ENCODE measurements at regions not wholly inside any gene's neighbourhood (a gene's known extent, or its start where the extent isn't known, plus 50 kb on each side); places are given as distances from the start of the nearest gene placed in this dataset.
"Not testable (repeated sequence)": the region's sequence is repeated elsewhere in the genome, so short reads cannot be mapped to it uniquely, and the experiment has no call there.

- TF ChIP-seq CTCF (IDR thresholded peaks at IDR 0.05); POLR2A (IDR thresholded peaks at IDR 0.05); POLR2AphosphoS5 (IDR thresholded peaks at IDR 0.05; ENCODE audit: insufficient read depth in 1 of 2, low read depth in 1 of 2): not testable (repeated sequence)
Observed at GRCh38 chr21:5137006-5137405, 5384.4 kb upstream of the TPTE start.

Measured in vagina (tissue), 2 donors.